GM13976 (cell line): ENCODE measurements at regions not wholly inside any gene's neighbourhood (a gene's known extent, or its start where the extent isn't known, plus 50 kb on each side); places are given as distances from the start of the nearest gene placed in this dataset.

Experiments
- DNase-seq: peaks from one replicate; pipeline ENCODE4 v3.0.0; 2012; ENCODE audit warnings: low spot score
- CTCF ChIP-seq: IDR thresholded peaks from 2 replicates; pipeline ENCODE4 v1.5.1; 2012; ENCODE audit warnings: borderline replicate concordance, mild to moderate bottlenecking; ENCODE audit not compliant: insufficient read depth; ENCODE audit errors: extremely low read depth, missing control alignments, control extremely low read depth
- in situ Hi-C: fragments of 300-500 bp; cut with MboI; formaldehyde crosslinking; loops from one replicate; pipeline ENCODE4 v1.12.0; 2022; ENCODE audit warnings: low sequenced_read_pairs, mixed read lengths, inconsistent platforms; ENCODE audit not compliant: unreplicated experiment

GRCh38 chr5:173507171-173507570, 109.3 kb downstream of the BOD1 start:
- in situ Hi-C loops, result no loop called here
- DNase-seq, result no peak
- TF ChIP-seq CTCF, result no peak

GRCh38 chr5:173505634-173506033, 110.8 kb downstream of the BOD1 start:
- TF ChIP-seq CTCF, result no peak
- DNase-seq, result no peak
- in situ Hi-C loops, result no loop called here

- DNase-seq, result no peak
These were observed 114.5 kb downstream of the BOD1 start for GRCh38 chr5:173501922-173502321.

GRCh38 chr5:173501271-173501670, 115.2 kb downstream of the BOD1 start:
- no peak for TF ChIP-seq CTCF
- in situ Hi-C loops, result no loop called here
- DNase-seq, result no peak

More at GRCh38 chr5:173501922-173502321, 114.5 kb downstream of the BOD1 start:
- no peak for TF ChIP-seq CTCF
- in situ Hi-C loops, result no loop called here

- no peak for DNase-seq
- in situ Hi-C loops, result no loop called here
- TF ChIP-seq CTCF, result no peak
These were observed 116.3 kb downstream of the BOD1 start for GRCh38 chr5:173500213-173500560.

GRCh38 chr5:173499471-173500212, 116.8 kb downstream of the BOD1 start:
- DNase-seq, result no peak
- no peak for TF ChIP-seq CTCF
- in situ Hi-C loops, result no loop called here

GRCh38 chr5:173498739-173499470, 117.5 kb downstream of the BOD1 start:
- in situ Hi-C loops, result no loop called here
- no peak for DNase-seq
- no peak for TF ChIP-seq CTCF
